HEK293 (cell line): ENCODE measurements at regions not wholly inside any gene's neighbourhood (a gene's known extent, or its start where the extent isn't known, plus 50 kb on each side); places are given as distances from the start of the nearest gene placed in this dataset.

Experiments used
- CTCF ChIA-PET: fragments of 350-600 bp; formaldehyde crosslinking; extraction: SDS; loops from one replicate; lab custom pipeline; 2021; ENCODE audit warnings: antibody characterized with exemption; lab: Yijun Ruan, JAX
- POLR2A ChIA-PET: fragments of 300-600 bp; formaldehyde crosslinking; extraction: SDS; loops from one replicate; lab custom pipeline; 2020; ENCODE audit warnings: antibody characterized with exemption, inconsistent platforms; lab: Yijun Ruan, JAX
- H3K27ac ChIP-seq: fragments of 200-500 bp; sonication (Bioruptor generic); 2 replicates; pipeline ENCODE4 v1.5.1; 2014; ENCODE audit warnings: low read depth, low read length, control low read depth, inconsistent platforms; ENCODE audit errors: extremely low read depth
- H3K36me3 ChIP-seq, 2 experiments: fragments of 200-500 bp in 1 of 2; sonication (Bioruptor generic) in 1 of 2; 1 replicate in 1 of 2; 2 replicates in 1 of 2; pipeline ENCODE4 v1.5.1; 2014 to 2017; ENCODE audit warnings: inconsistent platforms in 2 of 2, low read length in 2 of 2; ENCODE audit not compliant: control insufficient read depth in 2 of 2, insufficient read depth in 1 of 2
- H3K4me1 ChIP-seq: fragments of 200-500 bp; sonication (Bioruptor generic); 2 replicates; pipeline ENCODE4 v1.5.1; 2014; ENCODE audit warnings: mild to moderate bottlenecking, low read length, inconsistent platforms; ENCODE audit not compliant: control insufficient read depth, insufficient read depth
- H3K4me3 ChIP-seq: 2 replicates; pipeline ENCODE4 v1.5.1; 2011; ENCODE audit warnings: low read depth, mild to moderate bottlenecking, control low read depth, low read length, moderate library complexity
- H3K9me3 ChIP-seq: fragments of 200-500 bp; sonication (Bioruptor generic); 2 replicates; pipeline ENCODE4 v1.5.1; 2014; ENCODE audit warnings: low read depth, low read length, inconsistent platforms; ENCODE audit not compliant: control insufficient read depth, insufficient read depth
- FEZF1 ChIP-seq: fragments of 450-650 bp; formaldehyde crosslinking; IDR thresholded peaks from 2 replicates; pipeline ENCODE4 v1.5.1; 2016; ENCODE audit warnings: missing biosample characterization, missing genetic modification characterization
- INSM2 ChIP-seq: fragments of 450-650 bp; formaldehyde crosslinking; IDR thresholded peaks from 2 replicates; pipeline ENCODE4 v1.5.1; 2016; ENCODE audit warnings: missing biosample characterization, missing genetic modification characterization
- KLF17 ChIP-seq: fragments of 450-650 bp; formaldehyde crosslinking; IDR thresholded peaks from 2 replicates; pipeline ENCODE4 v1.5.1; 2016; ENCODE audit warnings: missing biosample characterization, missing genetic modification characterization
- PRDM10 ChIP-seq: fragments of 450-650 bp; formaldehyde crosslinking; IDR thresholded peaks from 2 replicates; pipeline ENCODE4 v1.5.1; 2016; ENCODE audit warnings: missing biosample characterization, missing genetic modification characterization
- TCF7L2 ChIP-seq: IDR thresholded peaks from 2 replicates; pipeline ENCODE4 v1.6.1; 2011; ENCODE audit warnings: low read depth, mild to moderate bottlenecking, inconsistent platforms, low read length, moderate library complexity, borderline replicate concordance
- TRIM28 ChIP-seq: IDR thresholded peaks from 2 replicates; pipeline ENCODE4 v1.6.1; 2011; ENCODE audit warnings: low read length, control low read depth, borderline replicate concordance
- ZBTB26 ChIP-seq: fragments of 450-650 bp; formaldehyde crosslinking; optimal IDR thresholded peaks from 2 replicates; pipeline ENCODE3; 2016; ENCODE audit warnings: missing biosample characterization, mild to moderate bottlenecking, missing genetic modification characterization
- ZNF148 ChIP-seq: fragments of 450-650 bp; formaldehyde crosslinking; IDR thresholded peaks from 2 replicates; pipeline ENCODE4 v1.5.0; 2017; ENCODE audit warnings: missing biosample characterization, missing genetic modification characterization, borderline replicate concordance
- ZNF391 ChIP-seq: fragments of 450-650 bp; formaldehyde crosslinking; IDR thresholded peaks from 2 replicates; pipeline ENCODE4 v1.5.1; 2016; ENCODE audit warnings: low read depth, missing biosample characterization, missing genetic modification characterization, borderline replicate concordance
- ZNF404 ChIP-seq: fragments of 450-650 bp; formaldehyde crosslinking; IDR thresholded peaks from 2 replicates; pipeline ENCODE4 v1.5.1; 2017; ENCODE audit warnings: missing biosample characterization, missing genetic modification characterization
- ZNF518A ChIP-seq: fragments of 450-650 bp; formaldehyde crosslinking; conservative IDR thresholded peaks from 2 replicates; pipeline ENCODE4 v1.5.1; 2016; ENCODE audit warnings: low read depth, missing biosample characterization, missing genetic modification characterization
- ZNF548 ChIP-seq: fragments of 450-650 bp; formaldehyde crosslinking; IDR thresholded peaks from 2 replicates; pipeline ENCODE4 v1.5.1; 2016; ENCODE audit warnings: missing biosample characterization, missing genetic modification characterization
- ZNF660 ChIP-seq: fragments of 450-650 bp; IDR thresholded peaks from 2 replicates; pipeline ENCODE4 v1.5.1; 2018; ENCODE audit warnings: missing biosample characterization, mild to moderate bottlenecking, missing genetic modification characterization
- ZSCAN30 ChIP-seq: fragments of 450-650 bp; IDR thresholded peaks from 2 replicates; pipeline ENCODE4 v1.5.1; 2018; ENCODE audit warnings: missing biosample characterization, mild to moderate bottlenecking, missing genetic modification characterization, moderate library complexity
- ZSCAN4 ChIP-seq: fragments of 450-650 bp; formaldehyde crosslinking; IDR thresholded peaks from 2 replicates; pipeline ENCODE4 v1.5.1; 2017; ENCODE audit warnings: missing biosample characterization, missing genetic modification characterization

GRCh38 chr1:29784276-29785136, 548.2 kb downstream of the PTPRU start (continued):
- TF ChIP-seq ZNF518A = no peak

GRCh38 chr1:29783508-29784275, 547.4 kb downstream of the PTPRU start:
- Histone ChIP-seq H3K9me3 (no peaks in the 10 kb centered on the region), H3K4me1 (no peaks in the 10 kb centered on the region), H3K4me3 (no peak overlapping the region), H3K27ac (no peak overlapping the region), H3K36me3 (no peaks in the 10 kb centered on the region)
- POLR2A ChIA-PET = no interaction called here
- CTCF ChIA-PET = interaction anchor here (3.3 kb wide), 1 partner anchor 10 kb away, joined by 12 read pairs; no protein-coding TSS in a partner anchor
- TF ChIP-seq ZNF548 = no peak
- no peak for TF ChIP-seq KLF17 (tag by site-specific recombination)
- no peak for TF ChIP-seq PRDM10
- TF ChIP-seq FEZF1 (tag by site-specific recombination) = no peak
- no peak for TF ChIP-seq ZSCAN4 (tag by site-specific recombination)
- TF ChIP-seq ZSCAN30 (tag by site-specific recombination) = no peak
- TF ChIP-seq TCF7L2 = no peak
- no peak for TF ChIP-seq TRIM28
- no peak for TF ChIP-seq INSM2
- no peak for TF ChIP-seq ZNF404 (tag by site-specific recombination)
- TF ChIP-seq ZBTB26 (tag by site-specific recombination) = no peak
- TF ChIP-seq ZNF391 (tag by site-specific recombination) = no peak
- TF ChIP-seq ZNF148 (tag by site-specific recombination) = no peak
- TF ChIP-seq ZNF660 = no peak
